Activated T-helper 1 cell treated with anti-CD3 and anti-CD28 coated beads, Interleukin-12 subunit alpha, Interleukin-12 subunit beta, Interleukin-2, Interleukin-4 antibody, amounts not matched to agents 30 ng/mL and 10 ng/mL and 1 ng/mL, durations not matched to agents 14 hours and 24 hours and 36 hours (primary cell): ENCODE measurements at regions not wholly inside any gene's neighbourhood (a gene's known extent, or its start where the extent isn't known, plus 50 kb on each side); places are given as distances from the start of the nearest gene placed in this dataset.

Experiments used
- DNase-seq: peaks from one replicate; pipeline ENCODE4 v3.0.0; 2021; ENCODE audit warnings: low spot score
- H3K27ac Mint-ChIP-seq: one replicate; pipeline ENCODE4 v1.8.0; 2021; ENCODE audit warnings: mild to moderate bottlenecking, mixed read lengths
- H3K27me3 Mint-ChIP-seq: one replicate; pipeline ENCODE4 v1.8.0; 2022; ENCODE audit warnings: mild to moderate bottlenecking, moderate library complexity, mixed read lengths; ENCODE audit not compliant: insufficient read depth
- H3K36me3 Mint-ChIP-seq: one replicate; pipeline ENCODE4 v1.8.0; 2021; ENCODE audit warnings: low read depth, mixed read lengths
- H3K4me1 Mint-ChIP-seq: one replicate; pipeline ENCODE4 v1.8.0; 2021; ENCODE audit warnings: low read depth, mixed read lengths
- H3K4me3 Mint-ChIP-seq: one replicate; pipeline ENCODE4 v1.8.0; 2021; ENCODE audit warnings: mild to moderate bottlenecking, moderate library complexity, mixed read lengths
- H3K9me3 Mint-ChIP-seq: one replicate; pipeline ENCODE4 v1.8.0; 2021; ENCODE audit warnings: mixed read lengths
- intact Hi-C: fragments of 100-400 bp; cut with micrococcal nuclease; formaldehyde crosslinking; loops from one replicate; pipeline ENCODE4 v1.15.1; 2024

- intact Hi-C loops = no loop called here
- no peak for DNase-seq
- Mint-ChIP-seq H3K36me3 (no peaks in the 10 kb centered on the region), H3K4me1 (no peaks in the 10 kb centered on the region), H3K9me3 (no peaks in the 10 kb centered on the region), H3K27ac (no peak overlapping the region), H3K4me3 (no peak overlapping the region), H3K27me3 (peaks cover 3% of the 10 kb centered on the region)
Measured at GRCh38 chr9:135341612-135342169, 137.9 kb upstream of the PPP1R26 start.

- no peaks in the 10 kb centered on the region for H3K4me1 Mint-ChIP-seq
- no peaks in the 10 kb centered on the region for H3K36me3 Mint-ChIP-seq
- H3K27ac Mint-ChIP-seq = no peak overlapping the region
- no peaks in the 10 kb centered on the region for H3K9me3 Mint-ChIP-seq
- intact Hi-C loops = no loop called here
- peaks cover 3% of the 10 kb centered on the region for H3K27me3 Mint-ChIP-seq
- DNase-seq = no peak
- H3K4me3 Mint-ChIP-seq = no peak overlapping the region
Measured at GRCh38 chr9:135342206-135343130, 137.1 kb upstream of the PPP1R26 start.

DNA sequence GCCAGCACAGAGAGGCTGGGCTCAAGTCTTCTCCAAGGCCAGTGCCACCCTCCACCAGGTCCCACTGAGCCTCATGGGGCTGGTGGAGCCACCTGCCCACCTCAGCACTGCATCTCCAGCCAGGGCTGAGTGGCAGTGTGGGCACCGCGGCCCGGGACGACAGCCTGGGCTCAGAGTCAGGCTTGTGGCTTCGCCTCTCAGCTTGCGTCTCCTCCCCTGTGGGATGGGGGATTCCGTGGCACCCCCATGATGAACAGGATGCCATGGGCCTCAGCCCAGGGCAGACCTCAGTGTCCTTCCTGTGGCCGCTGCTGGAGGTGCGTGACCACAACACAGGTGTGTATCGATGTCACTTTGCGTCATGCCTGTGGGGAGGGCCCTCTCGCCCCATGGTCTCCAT lies 136.4 kb upstream of the PPP1R26 start:
- peaks cover 3% of the 10 kb centered on the region for H3K27me3 Mint-ChIP-seq
- no peak overlapping the region for H3K4me3 Mint-ChIP-seq
- H3K27ac Mint-ChIP-seq = no peak overlapping the region
- no peaks in the 10 kb centered on the region for H3K4me1 Mint-ChIP-seq
- intact Hi-C loops = no loop called here
- no peaks in the 10 kb centered on the region for H3K9me3 Mint-ChIP-seq
- no peaks in the 10 kb centered on the region for H3K36me3 Mint-ChIP-seq
- no peak for DNase-seq

DNA sequence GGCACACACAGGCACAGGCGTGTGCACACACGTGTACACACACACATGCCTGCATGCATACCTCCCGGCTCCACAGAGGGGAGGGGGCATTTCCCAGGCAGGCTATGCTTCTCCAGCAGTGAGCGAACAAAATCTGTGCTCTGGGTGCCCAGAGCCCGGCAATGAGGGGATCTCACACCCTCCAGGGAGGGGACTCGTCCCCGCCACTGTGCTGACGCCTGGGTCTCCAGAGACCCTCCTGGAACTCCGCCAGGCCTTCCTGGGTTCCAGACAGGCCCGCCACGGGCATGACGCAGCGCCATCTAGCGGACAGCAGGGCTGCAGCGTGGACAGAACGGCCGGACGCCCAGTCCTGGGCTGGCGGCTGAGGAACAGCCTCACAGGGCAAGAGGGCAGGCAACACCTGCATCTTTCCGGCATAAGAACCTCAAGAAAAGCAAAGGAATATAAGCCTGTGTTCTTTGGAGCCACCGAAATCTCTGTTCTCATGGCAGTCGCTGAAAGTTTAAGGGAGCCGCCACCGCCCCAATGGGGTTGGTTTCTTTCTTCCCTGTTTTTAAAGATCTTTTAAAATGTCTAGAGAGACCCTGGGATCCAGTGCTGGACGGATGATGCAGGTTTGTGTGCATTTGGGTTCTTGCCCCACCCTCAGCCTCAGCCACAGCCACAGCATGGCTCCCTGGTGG lies 135.6 kb upstream of the PPP1R26 start:
- DNase-seq = peak; percentile 30
- no peaks in the 10 kb centered on the region for H3K9me3 Mint-ChIP-seq
- H3K36me3 Mint-ChIP-seq = no peaks in the 10 kb centered on the region
- H3K27ac Mint-ChIP-seq = no peak overlapping the region
- intact Hi-C loops = no loop called here
- H3K4me1 Mint-ChIP-seq = no peaks in the 10 kb centered on the region
- H3K4me3 Mint-ChIP-seq = no peak overlapping the region
- H3K27me3 Mint-ChIP-seq = peaks cover 3% of the 10 kb centered on the region

DNA sequence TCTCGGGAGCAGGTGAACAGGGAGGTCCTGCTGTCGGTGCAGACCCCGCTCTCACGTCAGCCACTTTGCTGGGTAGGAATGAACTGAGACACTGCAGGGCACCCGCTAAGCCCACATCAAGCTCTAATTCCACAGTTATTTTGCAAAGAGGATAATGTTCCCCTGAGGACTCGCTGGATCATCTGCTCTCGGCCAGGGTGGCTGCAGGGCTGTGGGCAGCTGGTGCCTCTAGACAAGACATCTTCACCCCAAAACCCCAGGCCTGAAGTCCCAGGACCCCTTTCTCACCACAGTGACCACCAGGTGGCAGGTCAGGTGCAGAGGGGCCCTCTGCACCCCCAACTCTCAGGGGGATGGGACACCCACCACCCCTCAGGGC lies 135.1 kb upstream of the PPP1R26 start:
- no peaks in the 10 kb centered on the region for H3K9me3 Mint-ChIP-seq
- DNase-seq = no peak
- no peaks in the 10 kb centered on the region for H3K4me1 Mint-ChIP-seq
- H3K36me3 Mint-ChIP-seq = no peaks in the 10 kb centered on the region
- intact Hi-C loops = no loop called here
- no peak overlapping the region for H3K4me3 Mint-ChIP-seq
- no peak overlapping the region for H3K27ac Mint-ChIP-seq
- H3K27me3 Mint-ChIP-seq = peaks cover 3% of the 10 kb centered on the region

- intact Hi-C loops = no loop called here
- no peaks in the 10 kb centered on the region for H3K36me3 Mint-ChIP-seq
Measured at GRCh38 chr9:135344915-135345500, 134.6 kb upstream of the PPP1R26 start.

GRCh38 chr9:135345775-135346433 lies 133.7 kb upstream of the PPP1R26 start:
- intact Hi-C loops = no loop called here
- Mint-ChIP-seq H3K36me3 (no peaks in the 10 kb centered on the region), H3K4me3 (no peak overlapping the region), H3K27me3 (no peaks in the 10 kb centered on the region), H3K9me3 (no peaks in the 10 kb centered on the region), H3K27ac (no peak overlapping the region), H3K4me1 (no peaks in the 10 kb centered on the region)
- no peak for DNase-seq

More at GRCh38 chr9:135344915-135345500, 134.6 kb upstream of the PPP1R26 start:
- Mint-ChIP-seq H3K4me1 (no peaks in the 10 kb centered on the region), H3K4me3 (no peak overlapping the region), H3K9me3 (no peaks in the 10 kb centered on the region), H3K27me3 (peaks cover 3% of the 10 kb centered on the region), H3K27ac (no peak overlapping the region)
- DNase-seq = no peak

DNA sequence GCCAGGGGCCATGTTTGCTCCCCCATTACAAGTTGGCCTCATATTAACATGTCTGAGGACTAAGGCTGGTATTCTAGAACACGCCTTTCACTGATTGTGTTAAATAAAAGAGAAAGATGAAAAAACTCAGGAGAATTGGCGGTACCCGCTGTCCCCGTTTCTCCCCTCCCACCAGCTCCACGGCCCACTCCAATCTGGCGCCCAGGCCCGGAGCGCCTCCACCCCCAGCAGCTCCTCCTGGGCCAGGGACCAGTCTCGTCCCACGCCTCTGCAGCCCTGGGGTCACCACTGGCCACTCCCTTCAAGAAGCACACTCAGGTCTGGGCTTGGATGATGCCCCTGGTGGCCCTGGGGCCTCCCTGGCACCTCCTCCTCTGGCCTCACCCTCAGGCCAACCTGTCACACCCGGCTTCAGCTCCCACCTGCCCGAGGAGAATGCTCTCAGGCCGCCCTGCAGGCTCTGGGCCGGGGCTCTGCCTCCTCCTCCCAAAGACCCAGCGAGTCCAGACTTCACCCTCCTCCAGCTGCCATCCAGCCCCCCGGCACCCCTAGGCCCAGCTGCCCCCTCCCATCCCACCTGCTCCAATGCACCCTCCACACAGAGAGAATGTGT lies 133.0 kb upstream of the PPP1R26 start:
- Mint-ChIP-seq H3K9me3 (no peaks in the 10 kb centered on the region), H3K4me3 (no peak overlapping the region), H3K27ac (no peak overlapping the region), H3K4me1 (no peaks in the 10 kb centered on the region), H3K27me3 (no peaks in the 10 kb centered on the region), H3K36me3 (no peaks in the 10 kb centered on the region)
- DNase-seq = no peak
- intact Hi-C loops = no loop called here

GRCh38 chr9:135347461-135347860 lies 132.1 kb upstream of the PPP1R26 start:
- intact Hi-C loops = no loop called here
- no peak for DNase-seq
- H3K27me3 Mint-ChIP-seq = no peaks in the 10 kb centered on the region
- H3K27ac Mint-ChIP-seq = no peak overlapping the region
- H3K4me3 Mint-ChIP-seq = no peak overlapping the region
- no peaks in the 10 kb centered on the region for H3K4me1 Mint-ChIP-seq
- H3K9me3 Mint-ChIP-seq = no peaks in the 10 kb centered on the region
- no peaks in the 10 kb centered on the region for H3K36me3 Mint-ChIP-seq

DNA sequence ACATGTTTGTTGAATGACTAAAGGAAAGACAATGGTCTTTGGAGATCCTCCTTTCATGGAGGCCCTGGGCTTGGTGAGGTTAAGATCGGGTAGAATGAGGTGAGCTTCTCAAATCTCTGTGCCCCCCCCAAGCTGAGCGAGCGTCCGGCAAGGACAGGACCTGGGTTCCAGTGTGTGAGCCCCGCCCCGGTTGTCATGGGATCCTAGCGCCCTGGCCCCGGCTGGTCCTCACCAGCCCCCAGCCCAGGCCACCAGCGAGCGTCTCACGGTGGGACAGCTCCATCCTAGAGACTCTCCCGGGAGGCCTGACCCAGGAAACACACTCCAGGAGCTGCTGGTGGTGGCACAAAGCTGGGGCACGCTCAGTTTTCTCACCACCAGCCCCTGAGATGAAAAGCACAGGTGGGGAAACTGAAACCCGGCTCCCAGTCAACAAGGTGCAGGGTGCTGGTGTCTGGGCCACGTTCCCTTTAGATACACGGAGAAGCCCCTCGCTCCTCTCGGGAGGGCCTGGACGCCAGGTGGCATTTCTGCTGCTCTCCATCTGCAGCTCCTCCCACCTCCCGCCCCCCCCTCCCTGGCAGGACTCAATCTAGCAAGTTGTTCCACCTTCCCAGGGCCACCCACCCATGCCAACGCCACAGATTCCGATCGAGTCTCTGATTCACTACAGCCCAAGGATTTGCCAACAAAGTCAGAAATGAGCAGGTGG lies 131.3 kb upstream of the PPP1R26 start:
- intact Hi-C loops = no loop called here
- Mint-ChIP-seq H3K4me1 (no peaks in the 10 kb centered on the region), H3K27me3 (no peaks in the 10 kb centered on the region), H3K27ac (no peak overlapping the region), H3K9me3 (no peaks in the 10 kb centered on the region), H3K36me3 (no peaks in the 10 kb centered on the region), H3K4me3 (no peak overlapping the region)
- no peak for DNase-seq

DNA sequence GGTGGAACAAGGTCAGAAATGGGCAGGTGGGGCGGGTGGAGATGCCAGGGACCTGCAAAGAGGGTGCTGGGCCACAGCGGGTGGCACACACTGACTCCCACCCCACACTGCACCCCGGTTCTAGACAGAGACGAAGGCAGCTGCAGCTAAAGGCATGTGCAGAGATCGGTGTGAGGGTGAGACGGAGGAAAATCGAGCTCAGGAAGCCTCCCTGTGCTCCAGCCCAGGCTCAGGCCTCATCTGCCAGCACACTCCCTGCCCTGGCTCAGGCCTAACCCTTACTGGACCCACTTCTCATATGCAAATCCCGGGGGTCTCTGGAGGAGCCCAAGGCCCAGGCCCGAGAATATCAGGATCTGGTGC lies 130.8 kb upstream of the PPP1R26 start:
- intact Hi-C loops = no loop called here
- no peak for DNase-seq
- no peak overlapping the region for H3K4me3 Mint-ChIP-seq

More for the DNA sequence above, 130.8 kb upstream of the PPP1R26 start:
- Mint-ChIP-seq H3K36me3 (no peaks in the 10 kb centered on the region), H3K4me1 (no peaks in the 10 kb centered on the region), H3K9me3 (no peaks in the 10 kb centered on the region), H3K27me3 (no peaks in the 10 kb centered on the region), H3K27ac (no peak overlapping the region)
